Adrenal gland (tissue), 9 donors: ENCODE measurements at regions not wholly inside any gene's neighbourhood (a gene's known extent, or its start where the extent isn't known, plus 50 kb on each side); places are given as distances from the start of the nearest gene placed in this dataset.
"Not testable (repeated sequence)": the region's sequence is repeated elsewhere in the genome, so short reads cannot be mapped to it uniquely, and the experiment has no call there.

ENCODE experiments used
- DNase-seq, 7 donors: peaks; one replicate each; pipeline ENCODE4 v3.0.0-alpha.2; 2019 to 2020
- H3K27ac ChIP-seq, 5 donors: fragments of 200-600 bp; sonication (generic) in 4 of 5; 1 replicate in 3 of 5; 2 replicates in 2 of 5; pipeline versions ENCODE4 v1.5.1 to v1.8.0; 2016 to 2020; ENCODE audit warnings: mild to moderate bottlenecking in 1 of 5
- H3K27me3 ChIP-seq: fragments of 200-600 bp; 2 replicates; pipeline ENCODE4 v1.8.0; 2021
- H3K36me3 ChIP-seq, 2 donors: fragments of 200-600 bp; replicated peaks in 1 of 2; 1 replicate in 1 of 2; 2 replicates in 1 of 2; pipeline versions ENCODE4 v1.5.1 to v1.8.0; 2018 to 2022
- H3K4me1 ChIP-seq, 2 donors: fragments of 200-600 bp; replicated peaks in 1 of 2; 1 replicate in 1 of 2; 2 replicates in 1 of 2; pipeline versions ENCODE4 v1.5.1 to v1.8.0; 2018 to 2021
- H3K4me3 ChIP-seq, 4 donors: fragments of 200-600 bp; sonication (generic) in 3 of 4; one replicate each; pipeline ENCODE4 v1.5.1; 2016 to 2018
- H3K9me3 ChIP-seq, 3 donors: fragments of 200-600 bp; sonication (generic) in 1 of 3; replicated peaks in 1 of 3; 1 replicate in 2 of 3; 2 replicates in 1 of 3; pipeline versions ENCODE4 v1.5.1 to v1.8.0; 2016 to 2021
- CTCF ChIP-seq, 6 experiments: fragments of 450-650 bp in 4 of 6; fragments of 200-600 bp in 2 of 6; sonication (generic) in 1 of 6; IDR thresholded peaks; 1 replicate in 5 of 6; 2 replicates in 1 of 6; pipeline versions ENCODE4 v1.5.1 to v1.8.0; 2016 to 2021; ENCODE audit warnings: antibody characterized with exemption in 6 of 6, mild to moderate bottlenecking in 2 of 6, moderate library complexity in 1 of 6
- POLR2A ChIP-seq, 2 donors: fragments of 450-650 bp; IDR thresholded peaks; one replicate each; pipeline ENCODE4 v1.6.1; 2017; ENCODE audit warnings: antibody characterized with exemption in 2 of 2, mild to moderate bottlenecking in 2 of 2, moderate library complexity in 1 of 2
- WGBS, 4 donors: extraction: QIAGEN DNeasy Blood & Tissue Kit in 2 of 4; methylation state at CpG; one replicate each; pipeline versions ENCODE4 v1.1.5 to v1.1.7; 2013 to 2017; 5-methylcytosine and 5-hydroxymethylcytosine counted together
- intact Hi-C, 2 donors: fragments of 100-400 bp; cut with DNase I; formaldehyde crosslinking; loops; one replicate each; pipeline versions ENCODE4 v1.14.1 to v1.15.0; 2022 to 2023
- donor health status: healthy with polysubstance abuse.
- donor health status: Bipolar disorder and iron deficiency.
- donor health status: DM: yes; HTN: yes; CAD: no.
- donor health status: DM: no; HTN: no; CAD: no.
- donor health status: DM: no; HTN: no; CAD: no.

GRCh38 chr16:65743558-65743957, 621.7 kb upstream of the CDH11 start:
- no peak for TF ChIP-seq POLR2A (IDR thresholded peaks at IDR 0.05)
- no peak for TF ChIP-seq CTCF (IDR thresholded peaks at IDR 0.05)
- intact Hi-C loops: no loop called here
- Histone ChIP-seq H3K4me1 (no peaks in the 10 kb centered on the region), H3K4me3 (no peak overlapping the region), H3K36me3 (no peaks in the 10 kb centered on the region), H3K27ac (no peak overlapping the region), H3K27me3 (no peaks in the 10 kb centered on the region), H3K9me3 (no peaks in the 10 kb centered on the region)
- DNase-seq: no peak
- WGBS, 4 donors: 77 to 88% (median 83%) methylated on average over 3 of the region's 3 CpGs

GRCh38 chr16:65740711-65741110, 618.8 kb upstream of the CDH11 start:
- DNase-seq: no peak
- Histone ChIP-seq H3K4me1 (peaks cover 0 to 10% of the 10 kb centered on the region in 2 donors), H3K9me3 (no peaks in the 10 kb centered on the region), H3K4me3 (no peak overlapping the region), H3K27me3 (no peaks in the 10 kb centered on the region), H3K27ac (no peak overlapping the region), H3K36me3 (no peaks in the 10 kb centered on the region)
- TF ChIP-seq POLR2A (IDR thresholded peaks at IDR 0.05) (no peak), CTCF (IDR thresholded peaks at IDR 0.05) (no peak)
- intact Hi-C loops: no loop called here

GRCh38 chr16:65739518-65739917, 617.7 kb upstream of the CDH11 start:
- no peaks in the 10 kb centered on the region for H3K27me3 ChIP-seq
- DNase-seq: no peak
- no peaks in the 10 kb centered on the region for H3K9me3 ChIP-seq
- peaks cover 0 to 10% of the 10 kb centered on the region in 2 donors for H3K4me1 ChIP-seq
- no peak overlapping the region for H3K27ac ChIP-seq
- 68 to 76% (median 73%) methylated on average over 3 of the region's 3 CpGs for WGBS, 4 donors
- TF ChIP-seq POLR2A (IDR thresholded peaks at IDR 0.05): no peak
- no peak for TF ChIP-seq CTCF (IDR thresholded peaks at IDR 0.05)
- intact Hi-C loops: no loop called here
- H3K36me3 ChIP-seq: no peaks in the 10 kb centered on the region
- H3K4me3 ChIP-seq: no peak overlapping the region

GRCh38 chr16:65737831-65738230, 616.0 kb upstream of the CDH11 start:
- 59 to 75% (median 70%) methylated on average over 4 of the region's 4 CpGs for WGBS, 4 donors
- no peak overlapping the region for H3K27ac ChIP-seq

GRCh38 chr16:65735615-65736014, 613.8 kb upstream of the CDH11 start:
- H3K4me1 ChIP-seq, H3K27ac ChIP-seq, intact Hi-C loops, DNase-seq, H3K9me3 ChIP-seq, H3K36me3 ChIP-seq, H3K27me3 ChIP-seq, H3K4me3 ChIP-seq: not testable (repeated sequence)

More at GRCh38 chr16:65737831-65738230, 616.0 kb upstream of the CDH11 start:
- DNase-seq: no peak
- Histone ChIP-seq H3K4me3 (no peak overlapping the region), H3K36me3 (no peaks in the 10 kb centered on the region), H3K4me1 (peaks cover 0 to 10% of the 10 kb centered on the region in 2 donors), H3K27me3 (no peaks in the 10 kb centered on the region), H3K9me3 (no peaks in the 10 kb centered on the region)
- intact Hi-C loops: no loop called here
- TF ChIP-seq POLR2A (IDR thresholded peaks at IDR 0.05): no peak
- TF ChIP-seq CTCF (IDR thresholded peaks at IDR 0.05): no peak
